ENCODE measurements at regions not wholly inside any gene's neighbourhood (a gene's known extent, or its start where the extent isn't known, plus 50 kb on each side); places are given as distances from the start of the nearest gene placed in this dataset.
"Not testable (repeated sequence)": the region's sequence is repeated elsewhere in the genome, so short reads cannot be mapped to it uniquely, and the experiment has no call there.

- DNase-seq: no peak
Observed at GRCh38 chr2:225787497-225787896, 388.0 kb downstream of the NYAP2 start.

DNA sequence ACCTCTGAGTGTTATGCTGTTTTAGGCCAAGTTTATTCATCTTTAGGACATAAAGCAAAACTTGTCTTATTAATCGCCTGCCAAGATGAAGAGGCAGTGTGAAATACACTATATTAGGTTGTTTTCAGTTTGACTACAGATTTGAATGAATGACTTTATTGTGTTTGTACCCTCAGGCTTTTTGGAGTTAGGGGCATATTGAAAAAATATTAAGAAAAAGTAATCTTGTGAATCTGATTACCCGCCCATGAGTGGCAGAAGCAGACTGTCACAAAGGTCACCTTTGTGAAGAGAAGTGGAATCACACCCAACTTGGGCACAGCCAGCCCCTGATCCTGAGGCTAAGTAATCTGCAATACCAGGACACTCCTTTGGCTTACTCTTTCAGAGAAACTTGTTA, 382.5 kb downstream of the NYAP2 start:
- DNase-seq: no peak

DNA sequence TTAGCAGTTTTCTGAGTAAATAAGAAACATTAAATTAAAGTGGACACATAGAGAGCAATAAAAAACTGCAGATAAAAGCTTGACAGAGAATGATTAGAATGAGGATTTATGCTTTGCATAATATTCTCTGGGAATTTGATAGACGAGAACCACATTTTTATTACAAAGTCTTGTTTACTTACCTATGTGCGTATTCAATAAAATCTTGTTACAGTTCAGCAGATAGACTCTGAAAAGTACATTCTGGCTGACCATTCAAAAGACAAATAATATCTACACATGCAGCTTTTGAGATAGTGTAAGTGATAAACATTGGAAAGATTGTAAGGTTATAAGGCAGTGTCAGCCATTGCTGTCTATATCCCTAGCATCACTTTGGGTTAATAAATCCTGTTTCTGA, 381.6 kb downstream of the NYAP2 start:
- DNase-seq: no peak

- no peak for DNase-seq
Observed at GRCh38 chr2:225779829-225780228, 380.3 kb downstream of the NYAP2 start.

DNA sequence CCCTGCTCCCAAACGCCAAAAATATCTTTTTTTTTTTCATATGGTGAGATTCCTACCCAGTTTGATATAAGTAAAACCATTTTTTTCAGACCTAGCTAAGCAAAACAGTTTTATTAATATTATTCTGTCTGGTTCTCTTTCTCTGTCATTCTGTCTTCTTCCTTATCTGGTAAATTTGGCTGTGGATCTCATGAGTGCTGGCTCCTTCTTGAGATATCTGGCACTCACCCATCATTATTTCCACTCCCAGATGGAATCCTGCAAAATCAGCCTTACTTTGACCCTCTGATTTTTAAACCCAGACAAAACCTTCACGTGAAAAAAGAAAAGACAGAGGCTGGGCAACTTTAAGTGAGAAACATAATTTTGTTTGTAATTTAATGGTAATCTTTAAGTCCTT, 373.6 kb downstream of the NYAP2 start:
- DNase-seq: no peak

- DNase-seq: no peak
Observed at GRCh38 chr2:225771701-225772100, 372.2 kb downstream of the NYAP2 start.

GRCh38 chr2:225768741-225769140, 369.2 kb downstream of the NYAP2 start:
- DNase-seq: no peak

DNA sequence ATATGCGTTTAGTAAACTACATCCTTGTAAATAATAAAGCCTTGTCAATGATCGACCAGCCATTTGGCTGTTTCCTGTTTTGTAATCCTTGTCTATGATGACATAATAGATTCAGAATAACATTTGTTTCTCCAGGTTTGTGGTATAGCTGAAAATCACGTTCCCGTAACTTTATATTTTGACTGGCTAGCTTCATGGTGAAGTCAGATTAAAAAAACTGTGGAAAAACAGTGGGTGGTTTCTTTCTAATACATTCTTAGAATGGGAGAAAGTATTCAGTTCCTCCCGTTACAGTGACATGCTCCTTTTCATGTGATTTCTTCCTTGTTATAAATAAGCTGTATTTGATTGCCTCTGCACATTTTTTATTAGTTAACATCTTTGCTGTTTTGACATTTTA, 366.9 kb downstream of the NYAP2 start:
- no peak for DNase-seq

GRCh38 chr2:225765820-225766219, 366.3 kb downstream of the NYAP2 start:
- DNase-seq: no peak

GRCh38 chr2:225764346-225764745, 364.8 kb downstream of the NYAP2 start:
- no peak for DNase-seq

- no peak for DNase-seq
Observed at GRCh38 chr2:225763711-225764110, 364.2 kb downstream of the NYAP2 start.

- no peak for DNase-seq
Observed at GRCh38 chr2:225761396-225761795, 361.9 kb downstream of the NYAP2 start.

- no peak for DNase-seq
Observed at GRCh38 chr2:225757248-225757647, 357.7 kb downstream of the NYAP2 start.

DNA sequence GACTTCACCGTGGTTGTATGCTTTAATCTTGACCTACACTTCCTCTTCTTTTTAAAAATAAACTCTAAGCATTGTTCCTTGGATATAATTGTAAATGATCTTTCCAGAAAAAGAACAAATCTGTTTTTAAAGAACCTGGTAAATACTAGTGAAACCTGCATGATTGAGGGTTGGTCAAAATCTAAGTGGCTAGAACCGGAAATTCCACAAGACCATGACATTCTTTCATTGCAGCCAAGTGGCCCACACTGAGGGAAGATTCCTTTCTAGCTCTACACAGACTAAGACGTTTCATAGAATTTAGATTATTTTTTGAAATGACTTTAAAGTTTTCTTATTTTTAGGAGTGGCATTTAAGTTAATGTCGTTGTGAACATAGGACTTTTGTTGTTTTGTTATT, 356.7 kb downstream of the NYAP2 start:
- no peak for DNase-seq

DNA sequence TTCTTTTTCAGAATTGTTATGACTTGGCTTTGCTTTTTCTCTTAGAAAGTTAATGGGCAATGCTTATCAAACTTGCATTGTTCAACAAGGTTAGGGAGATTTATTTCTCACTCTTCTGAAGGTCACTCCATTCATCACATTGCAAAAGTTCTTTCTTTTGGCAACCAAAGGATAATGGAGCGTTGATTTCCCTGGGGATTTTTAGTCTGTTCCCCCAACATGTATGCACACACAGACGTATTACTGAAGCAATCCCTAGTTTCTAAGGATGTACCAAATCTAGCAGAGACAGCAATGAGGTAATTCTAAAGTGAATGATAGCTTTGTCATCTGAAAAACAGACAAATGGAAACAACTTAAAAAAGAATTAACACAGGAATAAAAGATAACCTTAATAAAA, 349.1 kb downstream of the NYAP2 start:
- DNase-seq: no peak

- DNase-seq: not testable (repeated sequence)
Observed at GRCh38 chr2:225743996-225744395, 344.5 kb downstream of the NYAP2 start.

DNA sequence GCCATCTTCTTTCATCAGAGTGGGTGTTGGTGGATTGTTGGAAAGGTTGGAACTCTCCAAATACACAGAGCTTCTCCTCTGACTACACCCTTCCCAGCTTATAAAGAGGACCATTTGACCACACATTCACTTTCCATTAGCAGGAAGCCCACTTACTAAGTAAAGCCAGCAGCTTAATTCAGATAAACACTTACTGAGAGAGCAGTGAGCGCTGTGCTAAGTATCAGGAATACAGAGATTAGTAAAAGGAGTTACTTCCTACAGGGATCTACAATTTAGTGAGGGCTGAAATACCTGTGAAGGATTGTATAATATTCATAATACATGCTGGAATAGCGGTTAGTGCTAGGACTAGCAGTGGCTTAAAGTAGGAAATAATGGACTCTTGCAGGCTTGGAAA, 343.0 kb downstream of the NYAP2 start:
- DNase-seq: no peak

DNA sequence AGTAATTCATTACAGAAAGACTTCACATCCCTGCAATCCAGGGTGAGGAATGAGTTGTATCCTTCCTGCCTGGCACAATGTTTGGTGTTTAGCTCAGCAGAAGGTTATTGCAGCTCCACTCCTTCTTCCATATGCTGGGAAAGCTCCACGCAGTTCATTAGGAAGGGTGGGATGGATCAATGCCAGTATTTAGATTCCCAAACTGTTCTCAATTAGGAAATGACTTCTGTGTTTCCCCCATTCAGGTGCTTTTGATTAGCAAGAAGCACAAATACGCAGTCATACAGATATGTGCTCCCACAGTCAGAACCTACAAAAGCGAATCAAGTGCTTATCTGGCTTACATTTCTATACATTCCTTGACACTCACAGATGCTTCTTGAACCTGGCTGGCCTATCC, 340.6 kb downstream of the NYAP2 start:
- DNase-seq: no peak

GRCh38 chr2:225739328-225739727, 339.8 kb downstream of the NYAP2 start:
- DNase-seq: no peak

GRCh38 chr2:225738735-225739134, 339.2 kb downstream of the NYAP2 start:
- no peak for DNase-seq

DNA sequence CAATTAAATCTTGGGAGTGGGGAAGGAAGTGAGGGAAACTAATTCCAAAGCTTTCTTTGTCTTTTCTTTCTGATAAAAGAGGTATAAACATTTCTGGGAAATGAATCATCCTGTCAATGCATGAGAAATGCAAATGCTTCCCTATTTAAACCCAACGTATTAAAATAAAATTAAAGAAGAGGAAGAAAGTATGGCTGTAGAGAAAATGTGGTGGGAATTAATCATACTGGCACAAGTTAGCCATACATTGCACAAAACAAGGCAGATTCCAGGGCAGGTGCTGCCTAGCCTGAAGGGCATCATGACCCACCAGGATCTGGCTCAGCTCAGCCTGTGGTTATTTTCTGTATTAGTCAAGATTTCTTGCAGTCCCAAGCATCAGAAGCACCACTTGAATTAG, 338.0 kb downstream of the NYAP2 start:
- no peak for DNase-seq

GRCh38 chr2:225735844-225736243, 336.3 kb downstream of the NYAP2 start:
- no peak for DNase-seq

- no peak for DNase-seq
Observed at GRCh38 chr2:225725726-225726125, 326.2 kb downstream of the NYAP2 start.
